ENCODE measurements at regions not wholly inside any gene's neighbourhood (a gene's known extent, or its start where the extent isn't known, plus 50 kb on each side); places are given as distances from the start of the nearest gene placed in this dataset.
A peak's percentile ranks its signal among the peaks of the same experiment; 100 is the strongest.

GRCh38 chr13:30108216-30108912, 199.0 kb downstream of the KATNAL1 start:
- DNase-seq (ENCODE audit: low read depth in 2 of 3, low spot score in 2 of 3): no peak

- DNase-seq (ENCODE audit: low read depth in 2 of 3, low spot score in 2 of 3): no peak
Measured at GRCh38 chr13:30107521-30108136, 199.7 kb downstream of the KATNAL1 start.

GRCh38 chr13:30107121-30107520, 200.2 kb downstream of the KATNAL1 start:
- DNase-seq (ENCODE audit: low read depth in 2 of 3, low spot score in 2 of 3): no peak

GRCh38 chr13:30105381-30105780, 202.0 kb downstream of the KATNAL1 start:
- no peak for DNase-seq (ENCODE audit: low read depth in 2 of 3, low spot score in 2 of 3)

GRCh38 chr13:30103161-30103840, 204.1 kb downstream of the KATNAL1 start:
- DNase-seq (ENCODE audit: low read depth in 2 of 3, low spot score in 2 of 3): no peak

GRCh38 chr13:30100226-30100625, 207.1 kb downstream of the KATNAL1 start:
- no peak for DNase-seq (ENCODE audit: low read depth in 2 of 3, low spot score in 2 of 3)

GRCh38 chr13:30097701-30098100, 209.7 kb downstream of the KATNAL1 start:
- DNase-seq (ENCODE audit: low read depth in 2 of 3, low spot score in 2 of 3): no peak

- DNase-seq (ENCODE audit: low read depth in 2 of 3, low spot score in 2 of 3): no peak
Measured at GRCh38 chr13:30097089-30097488, 210.3 kb downstream of the KATNAL1 start.

GRCh38 chr13:30094015-30094414, 213.3 kb downstream of the KATNAL1 start:
- no peak for DNase-seq (ENCODE audit: low read depth in 2 of 3, low spot score in 2 of 3)

- DNase-seq (ENCODE audit: low read depth in 2 of 3, low spot score in 2 of 3): no peak
Measured at GRCh38 chr13:30093236-30093635, 214.1 kb downstream of the KATNAL1 start.

- no peak for DNase-seq (ENCODE audit: low read depth in 2 of 3, low spot score in 2 of 3)
Measured at GRCh38 chr13:30091691-30092090, 215.7 kb downstream of the KATNAL1 start.

- DNase-seq (ENCODE audit: low read depth in 2 of 3, low spot score in 2 of 3): no peak
Measured at GRCh38 chr13:30091035-30091434, 216.3 kb downstream of the KATNAL1 start.

GRCh38 chr13:30088312-30088855, 219.0 kb downstream of the KATNAL1 start:
- DNase-seq (ENCODE audit: low read depth in 2 of 3, low spot score in 2 of 3): peak in 1 of 3 donors; percentile 44

GRCh38 chr13:30085087-30085486, 222.3 kb downstream of the KATNAL1 start:
- DNase-seq (ENCODE audit: low read depth in 2 of 3, low spot score in 2 of 3): no peak

GRCh38 chr13:30082391-30082790, 225.0 kb downstream of the KATNAL1 start:
- DNase-seq (ENCODE audit: low read depth in 2 of 3, low spot score in 2 of 3): no peak

- DNase-seq (ENCODE audit: low read depth in 2 of 3, low spot score in 2 of 3): no peak
Measured at GRCh38 chr13:30081331-30081730, 226.0 kb downstream of the KATNAL1 start.

- DNase-seq (ENCODE audit: low read depth in 2 of 3, low spot score in 2 of 3): no peak
Measured at GRCh38 chr13:30079501-30079900, 227.8 kb downstream of the KATNAL1 start.

- DNase-seq (ENCODE audit: low read depth in 2 of 3, low spot score in 2 of 3): no peak
Measured at GRCh38 chr13:30078059-30078458, 227.6 kb upstream of the UBL3 start.

GRCh38 chr13:30077240-30077735, 226.9 kb upstream of the UBL3 start:
- peak in 1 of 3 donors; percentile 8 for DNase-seq (ENCODE audit: low read depth in 2 of 3, low spot score in 2 of 3)

GRCh38 chr13:30074955-30075614, 224.7 kb upstream of the UBL3 start:
- DNase-seq (ENCODE audit: low read depth in 2 of 3, low spot score in 2 of 3): no peak

GRCh38 chr13:30074431-30074830, 224.0 kb upstream of the UBL3 start:
- DNase-seq (ENCODE audit: low read depth in 2 of 3, low spot score in 2 of 3): no peak

Measured in hematopoietic multipotent progenitor cell (in vitro differentiated cells).